Brain microvascular endothelial cell (primary cell): ENCODE measurements at regions not wholly inside any gene's neighbourhood (a gene's known extent, or its start where the extent isn't known, plus 50 kb on each side); places are given as distances from the start of the nearest gene placed in this dataset.

Experiments used
- DNase-seq: peaks from one replicate; pipeline ENCODE4 v3.0.0-alpha.2; 2020
- H3K27ac ChIP-seq: fragments of 250-450 bp; sonication (Bioruptor Pico); 2 replicates; pipeline ENCODE4 v1.5.1; 2020; ENCODE audit warnings: mild to moderate bottlenecking, moderate library complexity
- H3K27me3 ChIP-seq: fragments of 250-450 bp; sonication (Bioruptor Pico); replicated peaks from 2 replicates; pipeline ENCODE4 v1.5.1; 2020; ENCODE audit warnings: mild to moderate bottlenecking
- H3K36me3 ChIP-seq: fragments of 250-450 bp; sonication (Bioruptor Pico); replicated peaks from 2 replicates; pipeline ENCODE4 v1.5.1; 2020; ENCODE audit warnings: mild to moderate bottlenecking
- H3K4me3 ChIP-seq: 2 replicates; pipeline ENCODE4 v1.5.1; 2011; ENCODE audit warnings: low read depth, mild to moderate bottlenecking, control low read depth, low read length, moderate library complexity
- CTCF ChIP-seq: IDR thresholded peaks from 2 replicates; pipeline ENCODE4 v1.5.1; 2011; ENCODE audit warnings: low read depth, mild to moderate bottlenecking, moderate library complexity, low read length, control low read depth, inconsistent platforms; ENCODE audit errors: missing control alignments
- in situ Hi-C: cut with HindIII; loops from 2 replicates; pipeline ENCODE4 v1.10.0; 2017; ENCODE audit warnings: low sequenced_read_pairs, low pct_ligation_motif_present

GRCh38 chr18:3395466-3395865 lies 54.5 kb upstream of the TGIF1 start:
- in situ Hi-C loops = no loop called here
- no peak overlapping the region for H3K4me3 ChIP-seq
- TF ChIP-seq CTCF = no peak

GRCh38 chr18:3397031-3397750 lies 52.8 kb upstream of the TGIF1 start:
- H3K36me3 ChIP-seq = no peaks in the 10 kb centered on the region
- DNase-seq = no peak
- H3K27ac ChIP-seq = no peak overlapping the region
- no peak for TF ChIP-seq CTCF
- H3K4me3 ChIP-seq = no peak overlapping the region
- in situ Hi-C loops = no loop called here
- H3K27me3 ChIP-seq = no peaks in the 10 kb centered on the region

More at GRCh38 chr18:3395466-3395865, 54.5 kb upstream of the TGIF1 start:
- Histone ChIP-seq H3K27ac (no peak overlapping the region), H3K27me3 (no peaks in the 10 kb centered on the region), H3K36me3 (no peaks in the 10 kb centered on the region)
- DNase-seq = no peak

GRCh38 chr18:3397786-3398185 lies 52.2 kb upstream of the TGIF1 start:
- Histone ChIP-seq H3K27ac (no peak overlapping the region), H3K4me3 (no peak overlapping the region), H3K36me3 (no peaks in the 10 kb centered on the region), H3K27me3 (no peaks in the 10 kb centered on the region)
- DNase-seq = no peak
- in situ Hi-C loops = no loop called here
- TF ChIP-seq CTCF = no peak
